ENCODE measurements at regions not wholly inside any gene's neighbourhood (a gene's known extent, or its start where the extent isn't known, plus 50 kb on each side); places are given as distances from the start of the nearest gene placed in this dataset.

- TF ChIP-seq FOXM1 (IDR thresholded peaks at IDR 0.05; ENCODE audit: borderline replicate concordance) = no peak
- no peak for TF ChIP-seq TARDBP (IDR thresholded peaks at IDR 0.05)
- no peak for TF ChIP-seq FOXA1 (IDR thresholded peaks at IDR 0.05)
These were observed 561.4 kb downstream of the MATN1 start for GRCh38 chr1:30161953-30162352.
